Tibial nerve (tissue), 3 donors: ENCODE measurements at regions not wholly inside any gene's neighbourhood (a gene's known extent, or its start where the extent isn't known, plus 50 kb on each side); places are given as distances from the start of the nearest gene placed in this dataset.

Experiments used
- CTCF ChIP-seq, 5 experiments: fragments of 200-600 bp in 3 of 5; fragments of 450-650 bp in 2 of 5; sonication (generic) in 3 of 5; IDR thresholded peaks; one replicate each; pipeline ENCODE4 v1.5.1; 2016 to 2019; ENCODE audit warnings: antibody characterized with exemption in 5 of 5, mild to moderate bottlenecking in 3 of 5, moderate library complexity in 2 of 5
- POLR2A ChIP-seq, 2 donors: fragments of 450-650 bp; IDR thresholded peaks; one replicate each; pipeline ENCODE4 v1.6.1; 2017; ENCODE audit warnings: antibody characterized with exemption in 2 of 2, mild to moderate bottlenecking in 2 of 2, moderate library complexity in 2 of 2

- no peak for TF ChIP-seq CTCF (IDR thresholded peaks at IDR 0.05)
- no peak for TF ChIP-seq POLR2A (IDR thresholded peaks at IDR 0.05)
These were observed 203.0 kb upstream of the PCSK5 start for GRCh38 chr9:75687359-75687953.
